ENCODE measurements at regions not wholly inside any gene's neighbourhood (a gene's known extent, or its start where the extent isn't known, plus 50 kb on each side); places are given as distances from the start of the nearest gene placed in this dataset.

GRCh38 chr5:6837095-6837494, 123.9 kb downstream of the TENT4A start:
- peaks cover 15% of the 10 kb centered on the region for H3K27me3 Mint-ChIP-seq (ENCODE audit: low read depth)
- TF ChIP-seq CTCF (IDR thresholded peaks at IDR 0.05) = no peak
- no peak for DNase-seq (ENCODE audit: low spot score)
- no peak overlapping the region for H3K27ac Mint-ChIP-seq (ENCODE audit: unreplicated experiment)
- H3K4me3 Mint-ChIP-seq (ENCODE audit: unreplicated experiment) = no peak overlapping the region
- H3K4me1 Mint-ChIP-seq (ENCODE audit: low read depth) = peaks cover 15% of the 10 kb centered on the region
- peaks cover 2% of the 10 kb centered on the region for H3K36me3 Mint-ChIP-seq (ENCODE audit: low read depth)
- H3K9me3 Mint-ChIP-seq (ENCODE audit: low read depth) = peaks cover 11% of the 10 kb centered on the region

GRCh38 chr5:6837519-6838110, 124.4 kb downstream of the TENT4A start:
- DNase-seq (ENCODE audit: low spot score) = no peak
- H3K4me3 Mint-ChIP-seq (ENCODE audit: unreplicated experiment) = no peak overlapping the region
- H3K36me3 Mint-ChIP-seq (ENCODE audit: low read depth) = peaks cover 2% of the 10 kb centered on the region
- peak; percentile 72 for TF ChIP-seq CTCF (IDR thresholded peaks at IDR 0.05)
- peaks cover 11% of the 10 kb centered on the region for H3K9me3 Mint-ChIP-seq (ENCODE audit: low read depth)
- H3K4me1 Mint-ChIP-seq (ENCODE audit: low read depth) = peaks cover 9% of the 10 kb centered on the region
- no peak overlapping the region for H3K27ac Mint-ChIP-seq (ENCODE audit: unreplicated experiment)
- H3K27me3 Mint-ChIP-seq (ENCODE audit: low read depth) = peaks cover 16% of the 10 kb centered on the region

- H3K27ac Mint-ChIP-seq (ENCODE audit: unreplicated experiment) = no peak overlapping the region
- H3K4me1 Mint-ChIP-seq (ENCODE audit: low read depth) = no peaks in the 10 kb centered on the region
- peaks cover 3% of the 10 kb centered on the region for H3K36me3 Mint-ChIP-seq (ENCODE audit: low read depth)
- no peak for TF ChIP-seq CTCF (IDR thresholded peaks at IDR 0.05)
- peaks cover 19% of the 10 kb centered on the region for H3K27me3 Mint-ChIP-seq (ENCODE audit: low read depth)
- peaks cover 11% of the 10 kb centered on the region for H3K9me3 Mint-ChIP-seq (ENCODE audit: low read depth)
- DNase-seq (ENCODE audit: low spot score) = no peak
- no peak overlapping the region for H3K4me3 Mint-ChIP-seq (ENCODE audit: unreplicated experiment)
Measured at GRCh38 chr5:6838736-6839135, 125.5 kb downstream of the TENT4A start.

- Mint-ChIP-seq H3K4me1 (ENCODE audit: low read depth) (no peaks in the 10 kb centered on the region), H3K9me3 (ENCODE audit: low read depth) (peaks cover 11% of the 10 kb centered on the region), H3K36me3 (ENCODE audit: low read depth) (peaks cover 3% of the 10 kb centered on the region), H3K27me3 (ENCODE audit: low read depth) (peaks cover 23% of the 10 kb centered on the region), H3K4me3 (ENCODE audit: unreplicated experiment) (no peak overlapping the region), H3K27ac (ENCODE audit: unreplicated experiment) (no peak overlapping the region)
- TF ChIP-seq CTCF (IDR thresholded peaks at IDR 0.05) = no peak
- DNase-seq (ENCODE audit: low spot score) = no peak
Measured at GRCh38 chr5:6840136-6840793, 127.0 kb downstream of the TENT4A start.

- H3K27me3 Mint-ChIP-seq (ENCODE audit: low read depth) = peaks cover 26% of the 10 kb centered on the region
- TF ChIP-seq CTCF (IDR thresholded peaks at IDR 0.05) = no peak
- no peaks in the 10 kb centered on the region for H3K4me1 Mint-ChIP-seq (ENCODE audit: low read depth)
- no peaks in the 10 kb centered on the region for H3K9me3 Mint-ChIP-seq (ENCODE audit: low read depth)
- no peak overlapping the region for H3K4me3 Mint-ChIP-seq (ENCODE audit: unreplicated experiment)
- H3K27ac Mint-ChIP-seq (ENCODE audit: unreplicated experiment) = no peak overlapping the region
- H3K36me3 Mint-ChIP-seq (ENCODE audit: low read depth) = peaks cover 2% of the 10 kb centered on the region
- DNase-seq (ENCODE audit: low spot score) = no peak
Measured at GRCh38 chr5:6843335-6843734, 130.1 kb downstream of the TENT4A start.
